ENCODE measurements at regions not wholly inside any gene's neighbourhood (a gene's known extent, or its start where the extent isn't known, plus 50 kb on each side); places are given as distances from the start of the nearest gene placed in this dataset.

DNA sequence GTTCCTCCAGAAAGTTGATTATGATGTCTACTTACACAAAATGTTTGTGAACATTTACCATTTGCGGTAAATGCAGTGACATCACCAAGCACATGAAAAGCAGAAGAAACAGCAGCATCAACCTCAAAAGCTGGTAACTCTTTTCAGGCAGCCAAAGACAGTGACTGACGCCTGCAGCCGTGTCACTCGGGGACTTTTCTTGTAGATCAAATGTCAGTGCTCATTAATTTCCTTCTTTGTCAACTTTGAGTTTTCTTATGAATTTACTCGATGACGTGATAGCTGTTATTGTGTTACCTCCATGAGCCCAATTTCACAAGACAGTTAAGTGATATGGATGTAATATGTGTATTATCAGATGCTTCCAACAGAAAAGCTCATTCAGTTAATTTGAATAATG, 92.5 kb downstream of the RIPK4 start:
- ChIA-PET CTCF (ENCODE audit: low intra/inter-chr PET ratio, low total read pairs) (no interaction called here), POLR2A (interaction anchor here (2.6 kb wide), 1 partner anchor 10 kb away, joined by 6 read pairs; no protein-coding TSS in a partner anchor)
- H3K4me1 ChIP-seq (ENCODE audit: insufficient read depth, low read length), result peaks cover 21% of the 10 kb centered on the region
- no peak overlapping the region for H3K4me3 ChIP-seq (replicated peaks in 1 of 3; ENCODE audit: insufficient read depth in 1 of 3, low read depth in 2 of 3, low read length in 3 of 3)
- FAIRE-seq (no peak), ATAC-seq (no peak), DNase-seq (ENCODE audit: low spot score) (no peak)
- no peak overlapping the region for H3K4me2 ChIP-seq (ENCODE audit: low read depth, low read length)
- no peak overlapping the region for H2AFZ ChIP-seq (ENCODE audit: low read length)
- TF ChIP-seq CREB1 (IDR thresholded peaks at IDR 0.05) (peak; percentile 59; the same call in 1 of the 2 replicates), CREB1 (CRISPR knock-in tag; IDR thresholded peaks at IDR 0.05) (no peak), NCOA2 (CRISPR knock-in tag; IDR thresholded peaks at IDR 0.05) (no peak)
- peaks cover 0 to 4% of the 10 kb centered on the region in 2 experiments; a peak in 2 of 5 replicates for H3K27me3 ChIP-seq (ENCODE audit: control insufficient read depth in 1 of 2, insufficient read depth in 2 of 2, low read length in 2 of 2)
- H3K9me3 ChIP-seq (ENCODE audit: low read length), result no peaks in the 10 kb centered on the region
- H3K27ac ChIP-seq (ENCODE audit: extremely low read length, insufficient read depth, low read length), result no peak overlapping the region
- in situ Hi-C loops (cut with HindIII; ENCODE audit: extremely low pct_ligation_motif_present, low pct_unique_long_range_greater_than_20kb), result no loop called here
- 41% methylated on average over 6 of the region's 6 CpGs for WGBS (ENCODE audit: low lambda C conversion rate)
- intact Hi-C loops (cut with micrococcal nuclease; ENCODE audit: unreplicated experiment), result no loop called here
- no peaks in the 10 kb centered on the region for H3K36me3 ChIP-seq (replicated peaks in 1 of 2; ENCODE audit: control insufficient read depth in 1 of 2, insufficient read depth in 2 of 2, low read length in 2 of 2)
- no peaks in the 10 kb centered on the region for H4K20me1 ChIP-seq (ENCODE audit: insufficient read depth, low read length)
- no peak overlapping the region for H3K9ac ChIP-seq (ENCODE audit: insufficient read depth, low read depth, low read length)
- no peaks in the 10 kb centered on the region for H3K79me2 ChIP-seq (ENCODE audit: insufficient read depth, low read length)
- BruUV-seq (replicated peaks), result no TSS peak

DNA sequence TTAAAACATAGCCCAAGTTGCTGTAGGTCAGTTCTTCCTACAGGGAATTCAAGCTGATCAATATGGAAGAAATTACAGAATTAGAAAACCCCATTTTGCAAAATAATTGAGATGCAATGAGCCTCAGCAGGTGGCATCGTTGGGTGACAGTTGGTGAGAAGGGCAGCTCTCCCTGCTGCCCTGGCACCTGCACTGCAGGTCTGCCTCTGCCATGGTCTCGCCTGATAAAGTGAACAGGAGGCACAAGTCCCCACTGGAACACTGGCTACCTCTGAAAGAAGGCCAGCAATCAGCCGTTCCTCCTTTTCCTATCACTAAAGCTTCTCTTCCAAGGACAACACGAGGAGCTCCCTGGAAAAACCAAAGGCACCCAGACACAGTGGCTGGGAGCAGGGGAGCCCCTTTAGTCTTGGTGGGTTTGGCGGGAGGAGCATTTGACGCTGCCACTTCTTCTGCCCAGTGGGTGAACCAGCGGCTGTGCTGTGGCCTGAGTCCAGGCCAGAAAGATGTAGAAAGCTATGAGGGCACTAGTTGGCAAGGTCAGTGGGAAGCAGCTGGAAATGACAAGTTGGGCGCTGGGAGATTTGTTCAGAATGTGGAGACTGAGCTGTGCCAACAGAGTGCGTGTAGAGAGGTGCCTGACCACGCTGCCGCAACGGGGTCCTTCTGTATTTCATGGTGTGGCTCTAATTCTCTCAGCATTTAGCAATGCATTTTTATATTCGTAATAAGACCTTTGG, 93.1 kb downstream of the RIPK4 start:
- no peak for ATAC-seq
- intact Hi-C loops (cut with micrococcal nuclease; ENCODE audit: unreplicated experiment) (no loop called here), in situ Hi-C loops (cut with HindIII; ENCODE audit: extremely low pct_ligation_motif_present, low pct_unique_long_range_greater_than_20kb) (no loop called here)
- POLR2A ChIA-PET, result interaction anchor here (2.6 kb wide), 1 partner anchor 11 kb away, joined by 6 read pairs; no protein-coding TSS in a partner anchor
- WGBS (ENCODE audit: low lambda C conversion rate), result 48% methylated on average over 12 of the region's 13 CpGs
- Histone ChIP-seq H3K4me1 (ENCODE audit: insufficient read depth, low read length) (peaks cover 16% of the 10 kb centered on the region), H3K4me3 (replicated peaks in 1 of 3; ENCODE audit: insufficient read depth in 1 of 3, low read depth in 2 of 3, low read length in 3 of 3) (no peak overlapping the region), H3K27ac (ENCODE audit: extremely low read length, insufficient read depth, low read length) (no peak overlapping the region), H3K9me3 (ENCODE audit: low read length) (no peaks in the 10 kb centered on the region), H3K79me2 (ENCODE audit: insufficient read depth, low read length) (no peaks in the 10 kb centered on the region), H3K4me2 (ENCODE audit: low read depth, low read length) (no peak overlapping the region), H4K20me1 (ENCODE audit: insufficient read depth, low read length) (no peaks in the 10 kb centered on the region), H3K36me3 (replicated peaks in 1 of 2; ENCODE audit: control insufficient read depth in 1 of 2, insufficient read depth in 2 of 2, low read length in 2 of 2) (no peaks in the 10 kb centered on the region), H2AFZ (ENCODE audit: low read length) (no peak overlapping the region), H3K27me3 (ENCODE audit: control insufficient read depth in 1 of 2, insufficient read depth in 2 of 2, low read length in 2 of 2) (peaks cover 0 to 4% of the 10 kb centered on the region in 2 experiments; a peak in 1 of 5 replicates), H3K9ac (ENCODE audit: insufficient read depth, low read depth, low read length) (no peak overlapping the region)
- CTCF ChIA-PET (ENCODE audit: low intra/inter-chr PET ratio, low total read pairs), result no interaction called here
- FAIRE-seq, result no peak
- DNase-seq (ENCODE audit: low spot score), result no peak
- BruUV-seq (replicated peaks), result no TSS peak
- TF ChIP-seq, protein P1, sequence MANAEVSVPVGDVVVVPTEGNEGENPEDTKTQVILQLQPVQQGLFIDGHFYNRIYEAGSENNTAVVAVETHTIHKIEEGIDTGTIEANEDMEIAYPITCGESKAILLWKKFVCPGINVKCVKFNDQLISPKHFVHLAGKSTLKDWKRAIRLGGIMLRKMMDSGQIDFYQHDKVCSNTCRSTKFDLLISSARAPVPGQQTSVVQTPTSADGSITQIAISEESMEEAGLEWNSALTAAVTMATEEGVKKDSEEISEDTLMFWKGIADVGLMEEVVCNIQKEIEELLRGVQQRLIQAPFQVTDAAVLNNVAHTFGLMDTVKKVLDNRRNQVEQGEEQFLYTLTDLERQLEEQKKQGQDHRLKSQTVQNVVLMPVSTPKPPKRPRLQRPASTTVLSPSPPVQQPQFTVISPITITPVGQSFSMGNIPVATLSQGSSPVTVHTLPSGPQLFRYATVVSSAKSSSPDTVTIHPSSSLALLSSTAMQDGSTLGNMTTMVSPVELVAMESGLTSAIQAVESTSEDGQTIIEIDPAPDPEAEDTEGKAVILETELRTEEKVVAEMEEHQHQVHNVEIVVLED (CRISPR knock-in tag; IDR thresholded peaks at IDR 0.05; ENCODE audit: borderline replicate concordance), result no peak
- no peak for TF ChIP-seq ZC3H4 (CRISPR knock-in tag; IDR thresholded peaks at IDR 0.05; ENCODE audit: borderline replicate concordance)
- TF ChIP-seq ZNF292 (CRISPR knock-in tag; IDR thresholded peaks at IDR 0.05; ENCODE audit: borderline replicate concordance, low read depth), result no peak
- no peak for TF ChIP-seq ZUFSP (CRISPR knock-in tag; IDR thresholded peaks at IDR 0.05; ENCODE audit: borderline replicate concordance)
- no peak for TF ChIP-seq NFYB (CRISPR knock-in tag; IDR thresholded peaks at IDR 0.05)
- TF ChIP-seq RBM39 (IDR thresholded peaks at IDR 0.05; ENCODE audit: low read depth, low read length, poor library complexity, severe bottlenecking), result no peak
- TF ChIP-seq TCF7 (IDR thresholded peaks at IDR 0.05; ENCODE audit: low read depth), result no peak
- no peak for TF ChIP-seq FOXJ3 (CRISPR knock-in tag; IDR thresholded peaks at IDR 0.05; ENCODE audit: borderline replicate concordance)
- no peak for TF ChIP-seq HINFP (CRISPR knock-in tag; IDR thresholded peaks at IDR 0.05; ENCODE audit: low read depth)
- TF ChIP-seq ZNF235 (CRISPR knock-in tag; IDR thresholded peaks at IDR 0.05; ENCODE audit: borderline replicate concordance), result no peak
- TF ChIP-seq CBFB (CRISPR knock-in tag; IDR thresholded peaks at IDR 0.05), result no peak

Data from HepG2 (cell line).